HEK293 (cell line): ENCODE measurements at regions not wholly inside any gene's neighbourhood (a gene's known extent, or its start where the extent isn't known, plus 50 kb on each side); places are given as distances from the start of the nearest gene placed in this dataset.

Experiments
- CTCF ChIA-PET: fragments of 350-600 bp; formaldehyde crosslinking; extraction: SDS; loops from one replicate; lab custom pipeline; 2021; ENCODE audit warnings: antibody characterized with exemption; lab: Yijun Ruan, JAX
- POLR2A ChIA-PET: fragments of 300-600 bp; formaldehyde crosslinking; extraction: SDS; loops from one replicate; lab custom pipeline; 2020; ENCODE audit warnings: antibody characterized with exemption, inconsistent platforms; lab: Yijun Ruan, JAX
- H3K27ac ChIP-seq: fragments of 200-500 bp; sonication (Bioruptor generic); 2 replicates; pipeline ENCODE4 v1.5.1; 2014; ENCODE audit warnings: low read depth, low read length, control low read depth, inconsistent platforms; ENCODE audit errors: extremely low read depth
- H3K36me3 ChIP-seq, 2 experiments: fragments of 200-500 bp in 1 of 2; sonication (Bioruptor generic) in 1 of 2; 1 replicate in 1 of 2; 2 replicates in 1 of 2; pipeline ENCODE4 v1.5.1; 2014 to 2017; ENCODE audit warnings: inconsistent platforms in 2 of 2, low read length in 2 of 2; ENCODE audit not compliant: control insufficient read depth in 2 of 2, insufficient read depth in 1 of 2
- H3K4me1 ChIP-seq: fragments of 200-500 bp; sonication (Bioruptor generic); 2 replicates; pipeline ENCODE4 v1.5.1; 2014; ENCODE audit warnings: mild to moderate bottlenecking, low read length, inconsistent platforms; ENCODE audit not compliant: control insufficient read depth, insufficient read depth
- H3K4me3 ChIP-seq: 2 replicates; pipeline ENCODE4 v1.5.1; 2011; ENCODE audit warnings: low read depth, mild to moderate bottlenecking, control low read depth, low read length, moderate library complexity
- H3K9me3 ChIP-seq: fragments of 200-500 bp; sonication (Bioruptor generic); 2 replicates; pipeline ENCODE4 v1.5.1; 2014; ENCODE audit warnings: low read depth, low read length, inconsistent platforms; ENCODE audit not compliant: control insufficient read depth, insufficient read depth
- GLI2 ChIP-seq: fragments of 450-650 bp; formaldehyde crosslinking; IDR thresholded peaks from 2 replicates; pipeline ENCODE4; 2017; ENCODE audit warnings: missing biosample characterization, missing genetic modification characterization, low read depth, borderline replicate concordance
- KLF7 ChIP-seq: fragments of 450-650 bp; formaldehyde crosslinking; IDR thresholded peaks from 2 replicates; pipeline ENCODE4 v1.5.1; 2016; ENCODE audit warnings: missing biosample characterization, missing genetic modification characterization, borderline replicate concordance
- ZNF140 ChIP-seq: fragments of 450-650 bp; formaldehyde crosslinking; IDR thresholded peaks from 2 replicates; pipeline ENCODE4 v1.5.1; 2016; ENCODE audit warnings: missing biosample characterization, missing genetic modification characterization
- ZNF202 ChIP-seq: fragments of 450-650 bp; formaldehyde crosslinking; IDR thresholded peaks from 2 replicates; pipeline ENCODE4 v1.5.1; 2016; ENCODE audit warnings: missing biosample characterization, missing genetic modification characterization, borderline replicate concordance
- ZNF223 ChIP-seq: fragments of 450-650 bp; formaldehyde crosslinking; IDR thresholded peaks from 2 replicates; pipeline ENCODE4 v1.5.1; 2016; ENCODE audit warnings: missing biosample characterization, missing genetic modification characterization
- ZNF404 ChIP-seq: fragments of 450-650 bp; formaldehyde crosslinking; IDR thresholded peaks from 2 replicates; pipeline ENCODE4 v1.5.1; 2017; ENCODE audit warnings: missing biosample characterization, missing genetic modification characterization
- ZNF449 ChIP-seq: fragments of 450-650 bp; formaldehyde crosslinking; IDR thresholded peaks from 2 replicates; pipeline ENCODE4 v1.5.1; 2017; ENCODE audit warnings: missing biosample characterization, mild to moderate bottlenecking, missing genetic modification characterization, moderate library complexity
- ZNF555 ChIP-seq: fragments of 450-650 bp; formaldehyde crosslinking; conservative IDR thresholded peaks from 2 replicates; pipeline ENCODE4 v1.5.1; 2017; ENCODE audit warnings: missing biosample characterization, mild to moderate bottlenecking, missing genetic modification characterization, inconsistent platforms
- ZNF585B ChIP-seq: fragments of 450-650 bp; formaldehyde crosslinking; IDR thresholded peaks from 2 replicates; pipeline ENCODE4 v1.5.1; 2016; ENCODE audit warnings: missing biosample characterization, missing genetic modification characterization
- ZNF621 ChIP-seq: fragments of 450-650 bp; formaldehyde crosslinking; IDR thresholded peaks from 2 replicates; pipeline ENCODE4 v1.5.1; 2017; ENCODE audit warnings: missing biosample characterization, missing genetic modification characterization
- ZNF645 ChIP-seq: fragments of 450-650 bp; formaldehyde crosslinking; IDR thresholded peaks from 2 replicates; pipeline ENCODE4; 2016; ENCODE audit warnings: missing biosample characterization, missing genetic modification characterization
- ZNF654 ChIP-seq: fragments of 450-650 bp; formaldehyde crosslinking; IDR thresholded peaks from 2 replicates; pipeline ENCODE4 v1.5.1; 2016; ENCODE audit warnings: low read depth, missing biosample characterization, missing genetic modification characterization
- ZNF658 ChIP-seq: fragments of 450-650 bp; formaldehyde crosslinking; IDR thresholded peaks from 2 replicates; pipeline ENCODE4; 2016; ENCODE audit warnings: missing biosample characterization, missing genetic modification characterization
- ZNF701 ChIP-seq: fragments of 450-650 bp; formaldehyde crosslinking; IDR thresholded peaks from 2 replicates; pipeline ENCODE4 v1.5.1; 2016; ENCODE audit warnings: missing biosample characterization, missing genetic modification characterization
- ZNF707 ChIP-seq: fragments of 450-650 bp; formaldehyde crosslinking; IDR thresholded peaks from 2 replicates; pipeline ENCODE4 v1.5.1; 2016; ENCODE audit warnings: missing biosample characterization, missing genetic modification characterization
- ZNF791 ChIP-seq: fragments of 450-650 bp; formaldehyde crosslinking; IDR thresholded peaks from 2 replicates; pipeline ENCODE4 v1.5.1; 2016; ENCODE audit warnings: missing biosample characterization, missing genetic modification characterization
- ZNF792 ChIP-seq: fragments of 450-650 bp; formaldehyde crosslinking; IDR thresholded peaks from 2 replicates; pipeline ENCODE4 v1.5.1; 2016; ENCODE audit warnings: missing biosample characterization, missing genetic modification characterization
- ZNF830 ChIP-seq: fragments of 450-650 bp; IDR thresholded peaks from 2 replicates; pipeline ENCODE4 v1.5.0; 2018; ENCODE audit warnings: missing biosample characterization, missing genetic modification characterization, low read depth, mild to moderate bottlenecking, moderate library complexity
- TF ChIP-seq, protein P1 (sequence below): fragments of 450-650 bp; formaldehyde crosslinking; IDR thresholded peaks from 2 replicates; pipeline ENCODE4 v1.5.1; 2016; ENCODE audit warnings: missing biosample characterization, missing genetic modification characterization, low read depth
- TF ChIP-seq, protein P2 (sequence below): fragments of 450-650 bp; formaldehyde crosslinking; IDR thresholded peaks from 2 replicates; pipeline ENCODE4 v1.5.1; 2016; ENCODE audit warnings: missing biosample characterization, missing genetic modification characterization
- TF ChIP-seq, protein P3 (sequence below): fragments of 450-650 bp; formaldehyde crosslinking; IDR thresholded peaks from 2 replicates; pipeline ENCODE4 v1.5.1; 2017; ENCODE audit warnings: missing biosample characterization, missing genetic modification characterization

GRCh38 chr1:72946903-72947499 is 664.7 kb upstream of the NEGR1 start:
- H3K4me1 ChIP-seq = no peaks in the 10 kb centered on the region
- POLR2A ChIA-PET = no interaction called here
- no peak for TF ChIP-seq ZNF140 (tag by site-specific recombination)
- TF ChIP-seq ZNF404 (tag by site-specific recombination) = no peak
- no peak for TF ChIP-seq ZNF223 (tag by site-specific recombination)
- TF ChIP-seq, protein P1, sequence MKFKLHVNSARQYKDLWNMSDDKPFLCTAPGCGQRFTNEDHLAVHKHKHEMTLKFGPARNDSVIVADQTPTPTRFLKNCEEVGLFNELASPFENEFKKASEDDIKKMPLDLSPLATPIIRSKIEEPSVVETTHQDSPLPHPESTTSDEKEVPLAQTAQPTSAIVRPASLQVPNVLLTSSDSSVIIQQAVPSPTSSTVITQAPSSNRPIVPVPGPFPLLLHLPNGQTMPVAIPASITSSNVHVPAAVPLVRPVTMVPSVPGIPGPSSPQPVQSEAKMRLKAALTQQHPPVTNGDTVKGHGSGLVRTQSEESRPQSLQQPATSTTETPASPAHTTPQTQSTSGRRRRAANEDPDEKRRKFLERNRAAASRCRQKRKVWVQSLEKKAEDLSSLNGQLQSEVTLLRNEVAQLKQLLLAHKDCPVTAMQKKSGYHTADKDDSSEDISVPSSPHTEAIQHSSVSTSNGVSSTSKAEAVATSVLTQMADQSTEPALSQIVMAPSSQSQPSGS = no peak
- no peak for TF ChIP-seq ZNF585B (tag by site-specific recombination)
- TF ChIP-seq ZNF830 (tag by site-specific recombination) = no peak
- TF ChIP-seq, all 188 proteins: peak for 0
- Histone ChIP-seq H3K4me3 (no peak overlapping the region), H3K27ac (no peak overlapping the region), H3K9me3 (no peaks in the 10 kb centered on the region), H3K36me3 (no peaks in the 10 kb centered on the region)
- CTCF ChIA-PET = interaction anchor here (0.7 kb wide), 1 partner anchor 14 kb away, joined by 3 read pairs; no protein-coding TSS in a partner anchor

DNA sequence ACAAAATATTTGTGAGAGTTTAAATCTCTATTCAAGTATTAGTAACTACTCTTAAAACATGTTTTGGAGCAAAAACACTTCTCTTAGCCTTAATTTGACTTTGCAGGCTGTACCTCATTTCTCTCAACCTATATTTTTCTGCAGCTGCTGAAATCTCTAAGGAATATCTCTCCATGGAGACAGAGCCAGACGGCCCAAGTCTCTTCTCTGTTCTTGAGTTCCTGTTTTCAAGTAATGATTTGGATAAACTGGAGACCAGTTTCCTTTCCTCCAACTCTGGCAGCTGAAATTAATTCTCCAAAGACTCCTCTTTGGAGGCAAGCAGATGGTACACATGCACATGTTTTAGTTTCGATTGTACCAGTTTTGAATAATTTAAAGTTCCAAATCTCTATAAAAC is 659.7 kb upstream of the NEGR1 start:
- H3K36me3 ChIP-seq = no peaks in the 10 kb centered on the region
- no peaks in the 10 kb centered on the region for H3K9me3 ChIP-seq
- no peak overlapping the region for H3K27ac ChIP-seq
- no peaks in the 10 kb centered on the region for H3K4me1 ChIP-seq
- POLR2A ChIA-PET = no interaction called here
- H3K4me3 ChIP-seq = no peak overlapping the region
- CTCF ChIA-PET = no interaction called here
- TF ChIP-seq ZNF654 (no peak), ZNF555 (tag by site-specific recombination) (no peak), GLI2 (tag by site-specific recombination) (no peak), ZNF404 (tag by site-specific recombination) (no peak), ZNF792 (tag by site-specific recombination) (no peak), ZNF701 (tag by site-specific recombination) (no peak)
- TF ChIP-seq, protein P2, sequence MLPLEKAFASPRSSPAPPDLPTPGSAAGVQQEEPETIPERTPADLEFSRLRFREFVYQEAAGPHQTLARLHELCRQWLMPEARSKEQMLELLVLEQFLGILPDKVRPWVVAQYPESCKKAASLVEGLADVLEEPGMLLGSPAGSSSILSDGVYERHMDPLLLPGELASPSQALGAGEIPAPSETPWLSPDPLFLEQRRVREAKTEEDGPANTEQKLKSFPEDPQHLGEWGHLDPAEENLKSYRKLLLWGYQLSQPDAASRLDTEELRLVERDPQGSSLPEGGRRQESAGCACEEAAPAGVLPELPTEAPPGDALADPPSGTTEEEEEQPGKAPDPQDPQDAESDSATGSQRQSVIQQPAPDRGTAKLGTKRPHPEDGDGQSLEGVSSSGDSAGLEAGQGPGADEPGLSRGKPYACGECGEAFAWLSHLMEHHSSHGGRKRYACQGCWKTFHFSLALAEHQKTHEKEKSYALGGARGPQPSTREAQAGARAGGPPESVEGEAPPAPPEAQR (tag by site-specific recombination) = no peak

GRCh38 chr1:72938408-72938807 is 656.1 kb upstream of the NEGR1 start:
- no peak overlapping the region for H3K27ac ChIP-seq
- H3K4me3 ChIP-seq = no peak overlapping the region
- no peaks in the 10 kb centered on the region for H3K9me3 ChIP-seq
- ChIA-PET CTCF (no interaction called here), POLR2A (no interaction called here)
- no peaks in the 10 kb centered on the region for H3K36me3 ChIP-seq
- H3K4me1 ChIP-seq = no peaks in the 10 kb centered on the region
- TF ChIP-seq ZNF449 (no peak), ZNF645 (no peak), KLF7 (tag by site-specific recombination) (no peak), ZNF791 (tag by site-specific recombination) (no peak), ZNF202 (tag by site-specific recombination) (no peak), ZNF621 (no peak), ZNF707 (tag by site-specific recombination) (no peak), ZNF658 (tag by site-specific recombination) (no peak)
- TF ChIP-seq, protein P2 (tag by site-specific recombination) = no peak
- TF ChIP-seq, protein P3, sequence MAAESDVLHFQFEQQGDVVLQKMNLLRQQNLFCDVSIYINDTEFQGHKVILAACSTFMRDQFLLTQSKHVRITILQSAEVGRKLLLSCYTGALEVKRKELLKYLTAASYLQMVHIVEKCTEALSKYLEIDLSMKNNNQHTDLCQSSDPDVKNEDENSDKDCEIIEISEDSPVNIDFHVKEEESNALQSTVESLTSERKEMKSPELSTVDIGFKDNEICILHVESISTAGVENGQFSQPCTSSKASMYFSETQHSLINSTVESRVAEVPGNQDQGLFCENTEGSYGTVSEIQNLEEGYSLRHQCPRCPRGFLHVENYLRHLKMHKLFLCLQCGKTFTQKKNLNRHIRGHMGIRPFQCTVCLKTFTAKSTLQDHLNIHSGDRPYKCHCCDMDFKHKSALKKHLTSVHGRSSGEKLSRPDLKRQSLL = no peak
